GM12878 (cell line): ENCODE measurements at regions not wholly inside any gene's neighbourhood (a gene's known extent, or its start where the extent isn't known, plus 50 kb on each side); places are given as distances from the start of the nearest gene placed in this dataset.

Experiments
- ATAC-seq: fragments of 200-7000 bp; cut with Tn5 transposase; 3 replicates; pipeline ENCODE4 v1.9.1; 2020; ENCODE audit warnings: mild to moderate bottlenecking, moderate library complexity
- BruUV-seq: library from RNA; stranded (reverse); fragments of 400-500 nt; replicated peaks from 2 replicates; lab custom pipeline; 2021; lab: Mats Ljungman, UMichigan
- CTCF ChIA-PET: fragments of 300-600 bp; sonication (Branson Sonifier 250); formaldehyde crosslinking; extraction: SDS; loops from one replicate; lab custom pipeline; 2021; ENCODE audit warnings: inconsistent platforms; lab: Yijun Ruan, JAX
- POLR2A ChIA-PET: fragments of 350-600 bp; formaldehyde crosslinking; extraction: SDS; loops from one replicate; lab custom pipeline; 2021; ENCODE audit warnings: inconsistent platforms; lab: Charles Lee
- RAD21 ChIA-PET: fragments of 300-600 bp; sonication (Branson Sonifier 250); formaldehyde crosslinking; loops from one replicate; lab custom pipeline; 2023; ENCODE audit warnings: antibody characterized with exemption; ENCODE audit not compliant: unreplicated experiment; lab: Charles Lee
- SMC1A ChIA-PET: fragments of 300-600 bp; sonication (Branson Sonifier 250); formaldehyde crosslinking; loops from one replicate; lab custom pipeline; 2023; ENCODE audit not compliant: unreplicated experiment, uncharacterized antibody; lab: Charles Lee
- DNase-seq: peaks from one replicate; pipeline ENCODE4 v3.0.0-alpha.2; 2011; ENCODE audit warnings: low read depth, low spot score
- FAIRE-seq: peaks from 3 replicates; lab custom pipeline; 2011; peaks lifted over from hg19 to GRCh38; lab: Jason Lieb, UNC
- H2AFZ ChIP-seq: 2 replicates; pipeline ENCODE4 v1.6.0; 2011; ENCODE audit warnings: low read depth, low read length, control low read depth; ENCODE audit not compliant: control insufficient read depth
- H3K27ac ChIP-seq: 2 replicates; pipeline ENCODE4 v1.5.1; 2011; ENCODE audit warnings: control low read depth; ENCODE audit not compliant: control insufficient read depth, insufficient read depth
- H3K27me3 ChIP-seq, 2 experiments: replicated peaks in 1 of 2; 2 replicates each; pipeline versions ENCODE4 v1.6.0 to v1.6.1; 2011; ENCODE audit warnings: low read length in 1 of 2; ENCODE audit not compliant: control insufficient read depth in 2 of 2, insufficient read depth in 2 of 2
- H3K36me3 ChIP-seq, 2 experiments: 2 replicates each; pipeline ENCODE4 v1.5.1; 2011; ENCODE audit warnings: low read length in 1 of 2; ENCODE audit not compliant: control insufficient read depth in 2 of 2, insufficient read depth in 2 of 2
- H3K4me1 ChIP-seq: 2 replicates; pipeline ENCODE4 v1.6.1; 2011; ENCODE audit warnings: mild to moderate bottlenecking, low read length, moderate library complexity, mixed read lengths; ENCODE audit not compliant: control insufficient read depth, insufficient read depth
- H3K4me2 ChIP-seq: 2 replicates; pipeline ENCODE4 v1.6.0; 2011; ENCODE audit warnings: control low read depth; ENCODE audit not compliant: control insufficient read depth, insufficient read depth
- H3K4me3 ChIP-seq: fragments of 200-600 bp; sonication (generic); 2 replicates; pipeline ENCODE4 v1.5.1; 2016
- H3K79me2 ChIP-seq: 2 replicates; pipeline ENCODE4 v1.6.0; 2011; ENCODE audit warnings: low read length; ENCODE audit not compliant: control insufficient read depth, insufficient read depth
- H3K9ac ChIP-seq: 2 replicates; pipeline ENCODE4 v1.8.0; 2011; ENCODE audit warnings: low read length, control low read depth, mixed read lengths; ENCODE audit not compliant: control insufficient read depth, insufficient read depth
- H3K9me3 ChIP-seq: replicated peaks from 3 replicates; pipeline ENCODE4 v1.5.1; 2011; ENCODE audit warnings: mild to moderate bottlenecking, low read length; ENCODE audit not compliant: control insufficient read depth, insufficient read depth
- H4K20me1 ChIP-seq: 2 replicates; pipeline ENCODE4 v1.6.0; 2011; ENCODE audit not compliant: control insufficient read depth, insufficient read depth
- STAT3 ChIP-seq: IDR thresholded peaks from 2 replicates; pipeline ENCODE4 v1.6.1; 2011; ENCODE audit warnings: low read depth, low read length, improper control_type of control experiment
- WGBS: methylation state at CpG from one replicate; pipeline ENCODE4 v1.1.6; 2016; ENCODE audit warnings: low lambda C conversion rate; ENCODE audit not compliant: insufficient replicate concordance, insufficient coverage; ENCODE audit errors: missing lambda C conversion rate; 5-methylcytosine and 5-hydroxymethylcytosine counted together
- in situ Hi-C: fragments of 300-500 bp; cut with MboI; formaldehyde crosslinking; loops from 9 replicates; pipeline ENCODE4 v1.14.3; 2018; ENCODE audit warnings: mixed read lengths
- intact Hi-C: fragments of 100-400 bp; cut with micrococcal nuclease; formaldehyde crosslinking; loops from one replicate; pipeline ENCODE4 v1.14.2; 2022; ENCODE audit not compliant: unreplicated experiment
- TF ChIP-seq, protein P1 (sequence below): IDR thresholded peaks from 2 replicates; pipeline ENCODE4 v1.6.1; 2012; ENCODE audit warnings: low read length, inconsistent platforms
- TF ChIP-seq, protein P2 (sequence below): fragments of 450-650 bp; IDR thresholded peaks from 2 replicates; pipeline ENCODE4 v1.6.1; 2017; ENCODE audit warnings: mild to moderate bottlenecking, moderate library complexity

DNA sequence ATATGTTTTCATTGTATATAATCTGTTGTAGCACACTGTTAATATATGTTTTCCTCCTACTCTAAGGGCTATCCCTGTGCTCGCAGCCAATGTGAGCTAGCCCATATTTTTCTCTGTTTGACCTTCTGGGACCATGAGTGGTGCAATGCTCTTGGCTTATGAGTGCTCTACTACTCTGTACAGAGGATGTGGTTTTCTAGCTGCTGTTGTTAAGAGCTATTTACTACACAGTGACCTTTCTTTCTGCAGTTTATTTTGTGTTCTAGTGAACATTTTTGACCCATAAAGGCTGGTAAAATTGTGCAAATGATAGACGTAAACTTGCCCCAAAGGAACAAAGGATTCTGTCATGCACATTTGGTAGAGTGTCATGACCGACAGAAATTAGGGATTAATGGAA, 84.1 kb upstream of the CPHXL start:
- no TSS peak for BruUV-seq
- POLR2A ChIA-PET, result interaction anchor here (0.7 kb wide), 1 partner anchor 11 kb away, joined by 3 read pairs; no protein-coding TSS in a partner anchor
- H3K27ac ChIP-seq, result no peak overlapping the region
- RAD21 ChIA-PET, result no interaction called here
- H3K9me3 ChIP-seq, result no peaks in the 10 kb centered on the region
- H4K20me1 ChIP-seq, result no peaks in the 10 kb centered on the region
- no peaks in the 10 kb centered on the region for H3K79me2 ChIP-seq
- in situ Hi-C loops (no loop called here), intact Hi-C loops (no loop called here)
- FAIRE-seq (no peak), DNase-seq (no peak), ATAC-seq (no peak)
- SMC1A ChIA-PET, result no interaction called here
- no peak overlapping the region for H3K4me3 ChIP-seq
- H3K27me3 ChIP-seq, result no peaks in the 10 kb centered on the region
- H3K36me3 ChIP-seq, result no peaks in the 10 kb centered on the region
- no peak for TF ChIP-seq STAT3
- TF ChIP-seq, protein P1, sequence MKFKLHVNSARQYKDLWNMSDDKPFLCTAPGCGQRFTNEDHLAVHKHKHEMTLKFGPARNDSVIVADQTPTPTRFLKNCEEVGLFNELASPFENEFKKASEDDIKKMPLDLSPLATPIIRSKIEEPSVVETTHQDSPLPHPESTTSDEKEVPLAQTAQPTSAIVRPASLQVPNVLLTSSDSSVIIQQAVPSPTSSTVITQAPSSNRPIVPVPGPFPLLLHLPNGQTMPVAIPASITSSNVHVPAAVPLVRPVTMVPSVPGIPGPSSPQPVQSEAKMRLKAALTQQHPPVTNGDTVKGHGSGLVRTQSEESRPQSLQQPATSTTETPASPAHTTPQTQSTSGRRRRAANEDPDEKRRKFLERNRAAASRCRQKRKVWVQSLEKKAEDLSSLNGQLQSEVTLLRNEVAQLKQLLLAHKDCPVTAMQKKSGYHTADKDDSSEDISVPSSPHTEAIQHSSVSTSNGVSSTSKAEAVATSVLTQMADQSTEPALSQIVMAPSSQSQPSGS, result no peak
- TF ChIP-seq, protein P2, sequence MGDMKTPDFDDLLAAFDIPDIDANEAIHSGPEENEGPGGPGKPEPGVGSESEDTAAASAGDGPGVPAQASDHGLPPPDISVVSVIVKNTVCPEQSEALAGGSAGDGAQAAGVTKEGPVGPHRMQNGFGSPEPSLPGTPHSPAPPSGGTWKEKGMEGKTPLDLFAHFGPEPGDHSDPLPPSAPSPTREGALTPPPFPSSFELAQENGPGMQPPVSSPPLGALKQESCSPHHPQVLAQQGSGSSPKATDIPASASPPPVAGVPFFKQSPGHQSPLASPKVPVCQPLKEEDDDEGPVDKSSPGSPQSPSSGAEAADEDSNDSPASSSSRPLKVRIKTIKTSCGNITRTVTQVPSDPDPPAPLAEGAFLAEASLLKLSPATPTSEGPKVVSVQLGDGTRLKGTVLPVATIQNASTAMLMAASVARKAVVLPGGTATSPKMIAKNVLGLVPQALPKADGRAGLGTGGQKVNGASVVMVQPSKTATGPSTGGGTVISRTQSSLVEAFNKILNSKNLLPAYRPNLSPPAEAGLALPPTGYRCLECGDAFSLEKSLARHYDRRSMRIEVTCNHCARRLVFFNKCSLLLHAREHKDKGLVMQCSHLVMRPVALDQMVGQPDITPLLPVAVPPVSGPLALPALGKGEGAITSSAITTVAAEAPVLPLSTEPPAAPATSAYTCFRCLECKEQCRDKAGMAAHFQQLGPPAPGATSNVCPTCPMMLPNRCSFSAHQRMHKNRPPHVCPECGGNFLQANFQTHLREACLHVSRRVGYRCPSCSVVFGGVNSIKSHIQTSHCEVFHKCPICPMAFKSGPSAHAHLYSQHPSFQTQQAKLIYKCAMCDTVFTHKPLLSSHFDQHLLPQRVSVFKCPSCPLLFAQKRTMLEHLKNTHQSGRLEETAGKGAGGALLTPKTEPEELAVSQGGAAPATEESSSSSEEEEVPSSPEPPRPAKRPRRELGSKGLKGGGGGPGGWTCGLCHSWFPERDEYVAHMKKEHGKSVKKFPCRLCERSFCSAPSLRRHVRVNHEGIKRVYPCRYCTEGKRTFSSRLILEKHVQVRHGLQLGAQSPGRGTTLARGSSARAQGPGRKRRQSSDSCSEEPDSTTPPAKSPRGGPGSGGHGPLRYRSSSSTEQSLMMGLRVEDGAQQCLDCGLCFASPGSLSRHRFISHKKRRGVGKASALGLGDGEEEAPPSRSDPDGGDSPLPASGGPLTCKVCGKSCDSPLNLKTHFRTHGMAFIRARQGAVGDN, result no peak
- H3K9ac ChIP-seq, result no peak overlapping the region
- H3K4me1 ChIP-seq, result no peaks in the 10 kb centered on the region
- CTCF ChIA-PET, result interaction anchor here (1.0 kb wide), 1 partner anchor 24 kb away, joined by 3 read pairs; no protein-coding TSS in a partner anchor
- no peak overlapping the region for H2AFZ ChIP-seq
- 32% methylated on average over 3 of the region's 3 CpGs for WGBS
- no peak overlapping the region for H3K4me2 ChIP-seq
